SK-N-SH (cell line): ENCODE measurements at regions not wholly inside any gene's neighbourhood (a gene's known extent, or its start where the extent isn't known, plus 50 kb on each side); places are given as distances from the start of the nearest gene placed in this dataset.

ENCODE experiments used
- CTCF ChIA-PET: fragments of 300-600, 350-600 bp; formaldehyde crosslinking; extraction: SDS; loops from one replicate; lab custom pipeline; 2021; lab: Yijun Ruan, JAX
- POLR2A ChIA-PET: fragments of 350-600 bp; sonication (Branson Sonifier 250); formaldehyde crosslinking; extraction: SDS; loops from one replicate; lab custom pipeline; 2020; ENCODE audit warnings: antibody characterized with exemption, inconsistent platforms; lab: Yijun Ruan, JAX
- DNase-seq: peaks from one replicate; pipeline ENCODE4 v3.0.0; 2012
- H2AFZ ChIP-seq: fragments of 200-600 bp; sonication (generic); 2 replicates; pipeline ENCODE4 v1.8.1; 2016; ENCODE audit warnings: antibody characterized with exemption, mild to moderate bottlenecking, low read depth
- H3F3A ChIP-seq: fragments of 200-600 bp; sonication (generic); replicated peaks from 2 replicates; pipeline ENCODE3; 2016; ENCODE audit warnings: antibody characterized with exemption, mild to moderate bottlenecking; ENCODE audit not compliant: insufficient read depth
- H3K27ac ChIP-seq, 2 experiments: fragments of 200-500 bp in 1 of 2; fragments of 200-600 bp in 1 of 2; sonication (Bioruptor generic) in 1 of 2; sonication (generic), shearing (Covaris generic) in 1 of 2; 2 replicates each; pipeline versions ENCODE4 v1.5.1 to v1.6.1; 2014 to 2016; ENCODE audit warnings: low read depth in 2 of 2, inconsistent platforms in 1 of 2, low read length in 1 of 2, mild to moderate bottlenecking in 1 of 2, mixed read lengths in 1 of 2
- H3K27me3 ChIP-seq: fragments of 200-600 bp; sonication (generic), shearing (Covaris generic); 2 replicates; pipeline ENCODE4 v1.6.1; 2016; ENCODE audit warnings: mixed run types; ENCODE audit not compliant: insufficient read depth
- H3K36me3 ChIP-seq, 2 experiments: fragments of 200-500 bp in 1 of 2; fragments of 200-600 bp in 1 of 2; sonication (Bioruptor generic) in 1 of 2; sonication (generic) in 1 of 2; replicated peaks in 1 of 2; 2 replicates each; pipeline versions ENCODE3 to v1.5.1; 2014 to 2016; ENCODE audit warnings: low read length in 1 of 2, mild to moderate bottlenecking in 1 of 2; ENCODE audit not compliant: insufficient read depth in 2 of 2, control insufficient read depth in 1 of 2
- H3K4me1 ChIP-seq, 2 experiments: fragments of 200-500 bp in 1 of 2; fragments of 200-600 bp in 1 of 2; sonication (Bioruptor generic) in 1 of 2; sonication (generic), shearing (Covaris generic) in 1 of 2; 2 replicates each; pipeline versions ENCODE4 v1.5.1 to v1.6.1; 2014 to 2016; ENCODE audit warnings: low read depth in 1 of 2, low read length in 1 of 2, mixed run types in 1 of 2; ENCODE audit not compliant: insufficient read depth in 2 of 2, control insufficient read depth in 1 of 2
- H3K4me2 ChIP-seq: fragments of 200-600 bp; sonication (generic), shearing (Covaris generic); 2 replicates; pipeline ENCODE4 v1.6.1; 2017; ENCODE audit warnings: mixed run types
- H3K4me3 ChIP-seq, 2 experiments: fragments of 200-500 bp in 1 of 2; fragments of 200-600 bp in 1 of 2; sonication (Bioruptor generic) in 1 of 2; sonication (generic), shearing (Covaris generic) in 1 of 2; 2 replicates each; pipeline versions ENCODE4 v1.5.1 to v1.8.1; 2014 to 2016; ENCODE audit warnings: low read depth in 2 of 2, inconsistent platforms in 1 of 2, low read length in 1 of 2, mild to moderate bottlenecking in 1 of 2, mixed read lengths in 1 of 2, moderate library complexity in 1 of 2
- H3K79me2 ChIP-seq: fragments of 200-600 bp; sonication (generic); 2 replicates; pipeline ENCODE4 v1.8.1; 2017; ENCODE audit warnings: mild to moderate bottlenecking; ENCODE audit not compliant: insufficient read depth
- H3K9ac ChIP-seq: fragments of 200-600 bp; sonication (generic); 2 replicates; pipeline ENCODE4 v1.6.1; 2017; ENCODE audit warnings: mixed run types
- H3K9me2 ChIP-seq: fragments of 200-600 bp; sonication (generic); 2 replicates; pipeline ENCODE4 v1.6.1; 2017; ENCODE audit warnings: mixed run types
- H3K9me3 ChIP-seq: fragments of 200-600 bp; sonication (generic); 2 replicates; pipeline ENCODE4 v1.6.1; 2017; ENCODE audit warnings: mixed run types, mild to moderate bottlenecking, moderate library complexity
- H4K20me1 ChIP-seq: fragments of 200-600 bp; sonication (generic); 2 replicates; pipeline ENCODE4 v1.6.1; 2017; ENCODE audit warnings: mild to moderate bottlenecking, mixed run types; ENCODE audit not compliant: insufficient read depth
- CHD2 ChIP-seq: fragments of 150-350 bp; IDR thresholded peaks from 2 replicates; pipeline ENCODE4 v1.6.1; 2018; ENCODE audit warnings: low read length; ENCODE audit not compliant: partially characterized antibody
- EZH2phosphoT487 ChIP-seq: fragments of 200-600 bp; sonication (generic); IDR thresholded peaks from 2 replicates; pipeline ENCODE4 v1.6.1; 2017; ENCODE audit warnings: low read depth, mixed run types, mild to moderate bottlenecking, antibody characterized with exemption, moderate library complexity, borderline replicate concordance
- FOXJ3 ChIP-seq: sonication (generic); formaldehyde crosslinking; IDR thresholded peaks from 2 replicates; pipeline ENCODE4 v1.5.1; 2020; ENCODE audit warnings: mild to moderate bottlenecking, missing genetic modification reagents
- FOXM1 ChIP-seq: IDR thresholded peaks from 2 replicates; pipeline ENCODE4 v1.4.0; 2012; ENCODE audit warnings: low read depth, mild to moderate bottlenecking
- GABPA ChIP-seq: IDR thresholded peaks from 2 replicates; pipeline ENCODE4 v1.4.0; 2012; ENCODE audit warnings: low read depth, mild to moderate bottlenecking
- IRF3 ChIP-seq: fragments of 150-350 bp; IDR thresholded peaks from 2 replicates; pipeline ENCODE4 v1.6.1; 2016; ENCODE audit warnings: mild to moderate bottlenecking, low read depth, low read length
- JUND ChIP-seq: IDR thresholded peaks from 2 replicates; pipeline ENCODE4 v1.4.0; 2012
- MAX ChIP-seq: IDR thresholded peaks from 2 replicates; pipeline ENCODE4 v1.4.0; 2012; ENCODE audit warnings: low read depth
- MXI1 ChIP-seq: IDR thresholded peaks from 2 replicates; pipeline ENCODE4 v1.6.1; 2012; ENCODE audit warnings: mild to moderate bottlenecking, low read depth, low read length, improper control_type of control experiment
- NFIC ChIP-seq: IDR thresholded peaks from 2 replicates; pipeline ENCODE4 v1.4.0; 2012; ENCODE audit warnings: borderline replicate concordance
- NRF1 ChIP-seq: IDR thresholded peaks from 2 replicates; pipeline ENCODE4 v1.6.1; 2012; ENCODE audit warnings: low read depth, mild to moderate bottlenecking, low read length
- RCOR1 ChIP-seq: fragments of 150-350 bp; IDR thresholded peaks from 2 replicates; pipeline ENCODE4 v1.6.1; 2017; ENCODE audit warnings: antibody characterized with exemption, low read length
- REST ChIP-seq: IDR thresholded peaks from 2 replicates; pipeline ENCODE4 v1.6.1; 2012; ENCODE audit warnings: mild to moderate bottlenecking, low read depth, low read length, moderate library complexity
- SIN3A ChIP-seq: IDR thresholded peaks from 2 replicates; pipeline ENCODE4 v1.6.1; 2012; ENCODE audit warnings: low read depth, mild to moderate bottlenecking, low read length, moderate library complexity, borderline replicate concordance
- SMC3 ChIP-seq: IDR thresholded peaks from 2 replicates; pipeline ENCODE4 v1.6.1; 2012; ENCODE audit warnings: low read depth, low read length, improper control_type of control experiment
- TCF12 ChIP-seq: IDR thresholded peaks from 2 replicates; pipeline ENCODE4 v1.4.0; 2012
- TEAD4 ChIP-seq: IDR thresholded peaks from 2 replicates; pipeline ENCODE4 v1.4.0; 2012; ENCODE audit warnings: mild to moderate bottlenecking, borderline replicate concordance; ENCODE audit not compliant: insufficient read depth
- USF1 ChIP-seq: IDR thresholded peaks from 2 replicates; pipeline ENCODE4 v1.4.0; 2012; ENCODE audit warnings: low read depth, borderline replicate concordance
- YY1 ChIP-seq: IDR thresholded peaks from 2 replicates; pipeline ENCODE4 v1.4.0; 2012; ENCODE audit warnings: low read depth, mild to moderate bottlenecking
- WGBS: methylation state at CpG from one replicate; pipeline ENCODE4 v1.1.6; 2017; ENCODE audit warnings: low lambda C conversion rate; 5-methylcytosine and 5-hydroxymethylcytosine counted together
- TF ChIP-seq, protein P1 (sequence below): fragments of 200-600 bp; sonication (generic); IDR thresholded peaks from 2 replicates; pipeline ENCODE4 v1.6.1; 2017; ENCODE audit warnings: antibody characterized with exemption, mild to moderate bottlenecking, moderate library complexity

DNA sequence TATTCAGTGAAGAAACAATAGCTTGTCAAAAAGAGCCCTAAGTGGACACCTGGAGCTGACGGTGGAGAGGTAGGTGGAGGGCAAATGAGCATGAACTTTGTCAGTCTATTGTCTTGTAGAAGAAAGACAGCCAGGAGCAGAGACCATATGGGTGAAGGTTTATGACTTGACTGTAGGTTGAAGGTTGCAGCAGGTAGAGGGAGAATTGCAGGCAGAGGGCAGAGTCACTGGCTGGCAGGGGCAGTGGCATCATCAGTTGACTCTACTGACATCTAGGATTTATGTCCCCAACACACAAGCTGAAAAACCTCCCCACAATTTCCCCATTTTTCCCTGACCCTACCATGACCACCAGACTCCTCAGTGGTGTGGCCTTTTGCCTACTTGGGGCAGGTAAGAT is 243.6 kb upstream of the PRSS58 start (continued):
- TF ChIP-seq NRF1, result no peak
- no peak for TF ChIP-seq JUND
- no peak for TF ChIP-seq TEAD4

DNA sequence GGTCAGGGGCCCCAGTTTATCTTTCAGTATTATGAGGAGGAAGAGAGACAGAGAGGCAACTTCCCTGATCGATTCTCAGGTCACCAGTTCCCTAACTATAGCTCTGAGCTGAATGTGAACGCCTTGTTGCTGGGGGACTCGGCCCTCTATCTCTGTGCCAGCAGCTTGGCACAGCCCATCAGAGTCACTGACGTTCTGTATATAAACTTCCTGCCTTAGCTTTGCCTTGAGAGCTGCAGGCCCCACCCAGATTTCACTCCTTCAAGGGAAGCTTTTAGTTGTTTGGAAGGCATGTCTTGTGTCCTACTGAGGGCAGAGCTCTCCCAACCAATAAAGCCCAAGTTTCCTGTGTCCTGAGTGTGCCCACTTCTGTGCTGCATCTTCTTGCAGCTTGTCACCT is 242.5 kb upstream of the PRSS58 start:
- H3K9ac ChIP-seq, result no peak overlapping the region
- H3K27me3 ChIP-seq, result peaks cover 52% of the 10 kb centered on the region; the same call in 1 of the 2 replicates
- H3K79me2 ChIP-seq, result no peaks in the 10 kb centered on the region
- H3K4me2 ChIP-seq, result no peak overlapping the region
- H3K9me3 ChIP-seq, result no peaks in the 10 kb centered on the region
- no peaks in the 10 kb centered on the region for H3K36me3 ChIP-seq
- DNase-seq, result no peak
- no peak overlapping the region for H2AFZ ChIP-seq
- TF ChIP-seq SMC3, result no peak
- no peak for TF ChIP-seq JUND
- TF ChIP-seq USF1, result no peak
- TF ChIP-seq TCF12, result no peak
- no peak for TF ChIP-seq RCOR1
- TF ChIP-seq, protein P1, sequence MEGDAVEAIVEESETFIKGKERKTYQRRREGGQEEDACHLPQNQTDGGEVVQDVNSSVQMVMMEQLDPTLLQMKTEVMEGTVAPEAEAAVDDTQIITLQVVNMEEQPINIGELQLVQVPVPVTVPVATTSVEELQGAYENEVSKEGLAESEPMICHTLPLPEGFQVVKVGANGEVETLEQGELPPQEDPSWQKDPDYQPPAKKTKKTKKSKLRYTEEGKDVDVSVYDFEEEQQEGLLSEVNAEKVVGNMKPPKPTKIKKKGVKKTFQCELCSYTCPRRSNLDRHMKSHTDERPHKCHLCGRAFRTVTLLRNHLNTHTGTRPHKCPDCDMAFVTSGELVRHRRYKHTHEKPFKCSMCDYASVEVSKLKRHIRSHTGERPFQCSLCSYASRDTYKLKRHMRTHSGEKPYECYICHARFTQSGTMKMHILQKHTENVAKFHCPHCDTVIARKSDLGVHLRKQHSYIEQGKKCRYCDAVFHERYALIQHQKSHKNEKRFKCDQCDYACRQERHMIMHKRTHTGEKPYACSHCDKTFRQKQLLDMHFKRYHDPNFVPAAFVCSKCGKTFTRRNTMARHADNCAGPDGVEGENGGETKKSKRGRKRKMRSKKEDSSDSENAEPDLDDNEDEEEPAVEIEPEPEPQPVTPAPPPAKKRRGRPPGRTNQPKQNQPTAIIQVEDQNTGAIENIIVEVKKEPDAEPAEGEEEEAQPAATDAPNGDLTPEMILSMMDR, result no peak
- no peak for TF ChIP-seq SIN3A
- TF ChIP-seq EZH2phosphoT487, result no peak
- no peak for TF ChIP-seq IRF3
- TF ChIP-seq, all 33 proteins: peak for 0
- ChIA-PET POLR2A (no interaction called here), CTCF (interaction anchor here (0.8 to 10.5 kb wide), 15 partner anchors 9 to 373 kb away, joined by 3 to 174 read pairs (median 6); no protein-coding TSS in a partner anchor)
- Histone ChIP-seq H4K20me1 (no peaks in the 10 kb centered on the region), H3K9me2 (no peaks in the 10 kb centered on the region), H3F3A (no peaks in the 10 kb centered on the region), H3K4me1 (peaks cover 0 to 3% of the 10 kb centered on the region in 2 experiments; a peak in 1 of 4 replicates), H3K27ac (no peak overlapping the region), H3K4me3 (no peak overlapping the region)
- 23% methylated on average over 4 of the region's 4 CpGs for WGBS

- ChIA-PET CTCF (interaction anchor here (1.0 to 10.5 kb wide), 9 partner anchors 10 to 283 kb away, joined by 4 to 174 read pairs (median 14); no protein-coding TSS in a partner anchor), POLR2A (no interaction called here)
- Histone ChIP-seq H2AFZ (no peak overlapping the region), H3K9ac (no peak overlapping the region), H3F3A (no peaks in the 10 kb centered on the region), H3K4me3 (no peak overlapping the region), H3K9me3 (no peaks in the 10 kb centered on the region), H3K36me3 (no peaks in the 10 kb centered on the region), H3K4me1 (peaks cover 0 to 3% of the 10 kb centered on the region in 2 experiments; a peak in 1 of 4 replicates), H3K4me2 (no peak overlapping the region), H3K9me2 (no peaks in the 10 kb centered on the region), H3K27ac (no peak overlapping the region), H3K79me2 (no peaks in the 10 kb centered on the region), H3K27me3 (peaks cover 46% of the 10 kb centered on the region; the same call in 1 of the 2 replicates), H4K20me1 (no peaks in the 10 kb centered on the region)
- WGBS, result 42% methylated on average over 4 of the region's 4 CpGs
- no peak for DNase-seq
- no peak for TF ChIP-seq FOXM1
- no peak for TF ChIP-seq GABPA
- TF ChIP-seq YY1, result no peak
- TF ChIP-seq NFIC, result no peak
- TF ChIP-seq RCOR1, result no peak
- no peak for TF ChIP-seq CHD2
- TF ChIP-seq MAX, result no peak
- TF ChIP-seq FOXJ3 (CRISPR knock-in tag), result no peak
- no peak for TF ChIP-seq MXI1
- no peak for TF ChIP-seq REST
These were observed 241.8 kb upstream of the PRSS58 start for GRCh38 chr7:142499635-142500034.
